A549 (cell line): ENCODE measurements at regions not wholly inside any gene's neighbourhood (a gene's known extent, or its start where the extent isn't known, plus 50 kb on each side); places are given as distances from the start of the nearest gene placed in this dataset.

Experiments used
- ATAC-seq, 2 experiments: fragments of 200-7000 bp in 1 of 2; fragments of >200 bp in 1 of 2; cut with Nextera tagmentation in 1 of 2; cut with Tn5 transposase in 1 of 2; 3 replicates each; pipeline versions ENCODE4 v1.8.0 to v1.9.1; 2018 to 2020; ENCODE audit warnings: mild to moderate bottlenecking in 1 of 2, moderate library complexity in 1 of 2
- CTCF ChIA-PET: fragments of 300-600 bp; sonication (Branson Sonifier 250); formaldehyde crosslinking; extraction: SDS; loops from one replicate; lab custom pipeline; 2021; ENCODE audit warnings: antibody characterized with exemption, inconsistent platforms; lab: Yijun Ruan, JAX
- POLR2A ChIA-PET: fragments of 350-600 bp; formaldehyde crosslinking; extraction: SDS; loops from one replicate; lab custom pipeline; 2021; ENCODE audit warnings: antibody characterized with exemption, inconsistent platforms; lab: Yijun Ruan, JAX
- DNase-seq, 2 experiments: peaks; one replicate each; pipeline versions ENCODE4 v3.0.0 to v3.0.0-alpha.2; 2011 to 2016; ENCODE audit warnings: low read depth in 1 of 2, low spot score in 1 of 2
- FAIRE-seq: peaks from 2 replicates; lab custom pipeline; 2011; peaks lifted over from hg19 to GRCh38; lab: Jason Lieb, UNC
- H3K27ac ChIP-seq, 2 experiments: fragments of >200 bp; sonication (Bioruptor Twin); formaldehyde crosslinking; 3 replicates each; pipeline ENCODE4 v1.5.1; 2016 to 2017
- H3K4me1 ChIP-seq: fragments of >200 bp; sonication (Bioruptor Twin); formaldehyde crosslinking; 3 replicates; pipeline ENCODE4 v1.6.1; 2016
- H3K4me2 ChIP-seq: fragments of >200 bp; sonication (Bioruptor Twin); formaldehyde crosslinking; 3 replicates; pipeline ENCODE4 v1.6.1; 2016
- H3K4me3 ChIP-seq: fragments of >200 bp; sonication (Bioruptor Twin); formaldehyde crosslinking; 3 replicates; pipeline ENCODE4 v1.5.1; 2016
- H3K9me3 ChIP-seq: fragments of >200 bp; sonication (Bioruptor Twin); formaldehyde crosslinking; 3 replicates; pipeline ENCODE4 v1.6.1; 2016
- BCL3 ChIP-seq: fragments of >200 bp; sonication (Bioruptor Twin); formaldehyde crosslinking; IDR thresholded peaks from 3 replicates; pipeline ENCODE4 v1.6.1; 2016
- CEBPB ChIP-seq, 2 experiments: fragments of >200 bp in 1 of 2; sonication (Bioruptor Twin) in 1 of 2; formaldehyde crosslinking in 1 of 2; IDR thresholded peaks; 2 replicates each; pipeline ENCODE4 v1.6.1; 2012 to 2016
- CHD2 ChIP-seq: fragments of 150-350 bp; IDR thresholded peaks from 2 replicates; pipeline ENCODE4 v1.6.1; 2014; ENCODE audit warnings: low read length; ENCODE audit not compliant: partially characterized antibody
- EP300 ChIP-seq, 2 experiments: fragments of >200 bp; sonication (Bioruptor Twin); formaldehyde crosslinking; IDR thresholded peaks; 2 replicates in 1 of 2; 3 replicates in 1 of 2; pipeline ENCODE4 v1.6.1; 2016 to 2017
- ESRRA ChIP-seq: fragments of 150-350 bp; IDR thresholded peaks from 2 replicates; pipeline ENCODE4 v1.6.1; 2014; ENCODE audit warnings: mild to moderate bottlenecking, low read length, borderline replicate concordance
- FOSB ChIP-seq: fragments of 250-450 bp; sonication (Bioruptor Pico); IDR thresholded peaks from 2 replicates; pipeline ENCODE4 v1.5.0; 2020; ENCODE audit warnings: mild to moderate bottlenecking, moderate library complexity
- FOXS1 ChIP-seq: fragments of 250-450 bp; sonication (Bioruptor Pico); IDR thresholded peaks from 2 replicates; pipeline ENCODE4 v1.5.0; 2020; ENCODE audit warnings: mild to moderate bottlenecking, moderate library complexity
- GATA3 ChIP-seq: IDR thresholded peaks from 2 replicates; pipeline ENCODE4 v1.6.1; 2012; ENCODE audit warnings: borderline replicate concordance
- HDAC2 ChIP-seq: fragments of 200-600 bp; sonication (generic); IDR thresholded peaks from 2 replicates; pipeline ENCODE4 v1.6.1; 2016
- HOXA7 ChIP-seq: fragments of 250-450 bp; sonication (Bioruptor Pico); IDR thresholded peaks from 2 replicates; pipeline ENCODE4 v1.5.0; 2020; ENCODE audit warnings: mild to moderate bottlenecking, moderate library complexity
- HOXB13 ChIP-seq: fragments of 250-450 bp; sonication (Bioruptor Pico); IDR thresholded peaks from 2 replicates; pipeline ENCODE4 v1.5.0; 2020; ENCODE audit warnings: low read depth, mild to moderate bottlenecking, moderate library complexity
- HOXB5 ChIP-seq: fragments of 250-450 bp; sonication (Bioruptor Pico); IDR thresholded peaks from 2 replicates; pipeline ENCODE4 v1.5.0; 2020; ENCODE audit warnings: mild to moderate bottlenecking, moderate library complexity
- KDM5A ChIP-seq: fragments of 200-600 bp; sonication (generic); IDR thresholded peaks from 2 replicates; pipeline ENCODE4 v1.6.1; 2016; ENCODE audit warnings: antibody characterized with exemption, mild to moderate bottlenecking
- MAZ ChIP-seq: fragments of 150-350 bp; IDR thresholded peaks from 2 replicates; pipeline ENCODE4 v1.6.1; 2014; ENCODE audit warnings: antibody characterized with exemption, low read depth, low read length, borderline replicate concordance
- NPAS2 ChIP-seq: fragments of 250-450 bp; sonication (Bioruptor Pico); IDR thresholded peaks from 2 replicates; pipeline ENCODE4 v1.8.0; 2022; ENCODE audit warnings: mild to moderate bottlenecking, moderate library complexity, borderline replicate concordance
- NR3C1 ChIP-seq: fragments of >200 bp; sonication (Bioruptor Twin); formaldehyde crosslinking; IDR thresholded peaks from 3 replicates; pipeline ENCODE4 v1.6.1; 2017
- POLR2AphosphoS2 ChIP-seq: conservative IDR thresholded peaks from 2 replicates; pipeline ENCODE4 v1.6.1; 2012; ENCODE audit warnings: low read length, improper control_type of control experiment, inconsistent platforms
- RCOR1 ChIP-seq: fragments of 150-350 bp; IDR thresholded peaks from 2 replicates; pipeline ENCODE4 v1.6.1; 2014; ENCODE audit warnings: antibody characterized with exemption, low read length, low read depth
- RFX5 ChIP-seq: fragments of 450-650 bp; IDR thresholded peaks from 2 replicates; pipeline ENCODE4 v1.7.1; 2014; ENCODE audit warnings: antibody characterized with exemption, mild to moderate bottlenecking, moderate library complexity
- RNF2 ChIP-seq: fragments of 200-600 bp; sonication (generic); IDR thresholded peaks from 2 replicates; pipeline ENCODE4 v1.6.1; 2016; ENCODE audit warnings: low read depth, mild to moderate bottlenecking, antibody characterized with exemption, moderate library complexity, borderline replicate concordance
- TFCP2L1 ChIP-seq: fragments of 250-450 bp; sonication (Bioruptor Pico); IDR thresholded peaks from 2 replicates; pipeline ENCODE4 v1.5.0; 2021; ENCODE audit warnings: mild to moderate bottlenecking
- TP53 ChIP-seq: fragments of 250-450 bp; sonication (Bioruptor Pico); IDR thresholded peaks from 2 replicates; pipeline ENCODE4 v1.5.0; 2021; ENCODE audit warnings: mild to moderate bottlenecking, moderate library complexity
- ZNF302 ChIP-seq: fragments of 250-450 bp; sonication (Bioruptor Pico); IDR thresholded peaks from 2 replicates; pipeline ENCODE4 v1.9.0; 2021; ENCODE audit warnings: inconsistent platforms, mild to moderate bottlenecking, moderate library complexity
- ZSCAN20 ChIP-seq: fragments of 250-450 bp; sonication (Bioruptor Pico); IDR thresholded peaks from 2 replicates; pipeline ENCODE4 v1.8.0; 2022; ENCODE audit warnings: mild to moderate bottlenecking, moderate library complexity
- WGBS: methylation state at CpG from one replicate; pipeline ENCODE4 v1.1.6; 2017; ENCODE audit errors: missing lambda C conversion rate; 5-methylcytosine and 5-hydroxymethylcytosine counted together
- TF ChIP-seq, protein P1 (sequence below): fragments of 200-600 bp; sonication (generic); IDR thresholded peaks from 2 replicates; pipeline ENCODE4 v1.6.1; 2016; ENCODE audit warnings: antibody characterized with exemption, mild to moderate bottlenecking, moderate library complexity
- TF ChIP-seq, protein P2 (sequence below): fragments of 150-350 bp; IDR thresholded peaks from 2 replicates; pipeline ENCODE4 v1.6.1; 2014; ENCODE audit warnings: low read depth, mild to moderate bottlenecking, low read length

DNA sequence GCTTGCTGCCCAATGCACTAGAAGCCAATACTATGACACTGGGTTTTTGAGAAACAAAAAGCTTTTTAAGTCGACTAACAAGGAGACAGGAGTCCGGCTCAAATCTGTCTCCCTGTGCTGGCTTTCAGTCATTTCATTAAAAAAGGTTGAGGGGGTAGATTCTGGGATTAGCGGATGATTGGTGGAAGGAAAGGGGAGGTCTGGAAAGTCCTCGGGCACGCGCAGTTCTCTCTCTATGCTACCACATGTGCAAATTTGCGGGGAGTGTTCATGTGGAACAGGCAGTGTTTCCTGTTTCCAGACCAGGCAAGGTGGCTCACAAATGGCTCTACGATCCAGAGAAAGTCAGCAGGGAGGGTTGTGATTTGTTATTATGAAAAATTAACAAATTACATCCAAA lies 89.1 kb upstream of the TOX2 start:
- ChIA-PET POLR2A (no interaction called here), CTCF (interaction anchor here (1.3 kb wide), 1 partner anchor 19 kb away, joined by 3 read pairs; no protein-coding TSS in a partner anchor)
- ATAC-seq (no peak), DNase-seq (no peak), FAIRE-seq (no peak)
- no peak overlapping the region for H3K4me2 ChIP-seq
- WGBS, result 63% methylated on average over 8 of the region's 8 CpGs
- TF ChIP-seq RFX5 (no peak), GATA3 (no peak), FOXS1 (no peak), TFCP2L1 (CRISPR knock-in tag) (no peak), NPAS2 (CRISPR knock-in tag) (no peak), HOXB5 (CRISPR knock-in tag) (no peak), EP300 (IDR thresholded peaks at IDR 0.05) (no peak), RNF2 (no peak), CEBPB (IDR thresholded peaks at IDR 0.05) (no peak), HDAC2 (no peak)
- H3K27ac ChIP-seq, result no peak overlapping the region
- H3K9me3 ChIP-seq, result peaks cover 1% of the 10 kb centered on the region; the same call in 1 of the 3 replicates
- H3K4me1 ChIP-seq, result no peaks in the 10 kb centered on the region
- H3K4me3 ChIP-seq, result no peak overlapping the region

- Histone ChIP-seq H3K4me1 (no peaks in the 10 kb centered on the region), H3K27ac (no peak overlapping the region), H3K9me3 (no peaks in the 10 kb centered on the region)
- 30% methylated on average over 2 of the region's 2 CpGs for WGBS
- FAIRE-seq (no peak), ATAC-seq (no peak)
- CTCF ChIA-PET, result interaction anchor here (1.3 kb wide), 1 partner anchor 19 kb away, joined by 3 read pairs; no protein-coding TSS in a partner anchor
- no peak for TF ChIP-seq MAZ
- TF ChIP-seq KDM5A, result no peak
- TF ChIP-seq TP53 (CRISPR knock-in tag), result no peak
- TF ChIP-seq ZNF302 (CRISPR knock-in tag), result no peak
- no peak for TF ChIP-seq ZSCAN20 (CRISPR knock-in tag)
- TF ChIP-seq HOXA7 (CRISPR knock-in tag), result no peak
- no peak for TF ChIP-seq HOXB13 (CRISPR knock-in tag)
- no peak for TF ChIP-seq FOXS1
- TF ChIP-seq NR3C1, result no peak
- TF ChIP-seq POLR2AphosphoS2, result no peak
- TF ChIP-seq BCL3, result no peak
- no peak for TF ChIP-seq FOSB
- TF ChIP-seq RCOR1, result no peak
- TF ChIP-seq, protein P1, sequence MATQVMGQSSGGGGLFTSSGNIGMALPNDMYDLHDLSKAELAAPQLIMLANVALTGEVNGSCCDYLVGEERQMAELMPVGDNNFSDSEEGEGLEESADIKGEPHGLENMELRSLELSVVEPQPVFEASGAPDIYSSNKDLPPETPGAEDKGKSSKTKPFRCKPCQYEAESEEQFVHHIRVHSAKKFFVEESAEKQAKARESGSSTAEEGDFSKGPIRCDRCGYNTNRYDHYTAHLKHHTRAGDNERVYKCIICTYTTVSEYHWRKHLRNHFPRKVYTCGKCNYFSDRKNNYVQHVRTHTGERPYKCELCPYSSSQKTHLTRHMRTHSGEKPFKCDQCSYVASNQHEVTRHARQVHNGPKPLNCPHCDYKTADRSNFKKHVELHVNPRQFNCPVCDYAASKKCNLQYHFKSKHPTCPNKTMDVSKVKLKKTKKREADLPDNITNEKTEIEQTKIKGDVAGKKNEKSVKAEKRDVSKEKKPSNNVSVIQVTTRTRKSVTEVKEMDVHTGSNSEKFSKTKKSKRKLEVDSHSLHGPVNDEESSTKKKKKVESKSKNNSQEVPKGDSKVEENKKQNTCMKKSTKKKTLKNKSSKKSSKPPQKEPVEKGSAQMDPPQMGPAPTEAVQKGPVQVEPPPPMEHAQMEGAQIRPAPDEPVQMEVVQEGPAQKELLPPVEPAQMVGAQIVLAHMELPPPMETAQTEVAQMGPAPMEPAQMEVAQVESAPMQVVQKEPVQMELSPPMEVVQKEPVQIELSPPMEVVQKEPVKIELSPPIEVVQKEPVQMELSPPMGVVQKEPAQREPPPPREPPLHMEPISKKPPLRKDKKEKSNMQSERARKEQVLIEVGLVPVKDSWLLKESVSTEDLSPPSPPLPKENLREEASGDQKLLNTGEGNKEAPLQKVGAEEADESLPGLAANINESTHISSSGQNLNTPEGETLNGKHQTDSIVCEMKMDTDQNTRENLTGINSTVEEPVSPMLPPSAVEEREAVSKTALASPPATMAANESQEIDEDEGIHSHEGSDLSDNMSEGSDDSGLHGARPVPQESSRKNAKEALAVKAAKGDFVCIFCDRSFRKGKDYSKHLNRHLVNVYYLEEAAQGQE, result no peak
- TF ChIP-seq, protein P2, sequence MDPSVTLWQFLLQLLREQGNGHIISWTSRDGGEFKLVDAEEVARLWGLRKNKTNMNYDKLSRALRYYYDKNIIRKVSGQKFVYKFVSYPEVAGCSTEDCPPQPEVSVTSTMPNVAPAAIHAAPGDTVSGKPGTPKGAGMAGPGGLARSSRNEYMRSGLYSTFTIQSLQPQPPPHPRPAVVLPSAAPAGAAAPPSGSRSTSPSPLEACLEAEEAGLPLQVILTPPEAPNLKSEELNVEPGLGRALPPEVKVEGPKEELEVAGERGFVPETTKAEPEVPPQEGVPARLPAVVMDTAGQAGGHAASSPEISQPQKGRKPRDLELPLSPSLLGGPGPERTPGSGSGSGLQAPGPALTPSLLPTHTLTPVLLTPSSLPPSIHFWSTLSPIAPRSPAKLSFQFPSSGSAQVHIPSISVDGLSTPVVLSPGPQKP, result no peak
- no peak for TF ChIP-seq CHD2
- no peak for TF ChIP-seq ESRRA
- TF ChIP-seq, all 56 proteins: peak for 0
- H3K4me3 ChIP-seq, result no peak overlapping the region
- DNase-seq, result no peak
- no peak overlapping the region for H3K4me2 ChIP-seq
- POLR2A ChIA-PET, result no interaction called here
These were observed 89.6 kb upstream of the TOX2 start for GRCh38 chr20:43825051-43825402.
